ENCODE measurements at regions not wholly inside any gene's neighbourhood (a gene's known extent, or its start where the extent isn't known, plus 50 kb on each side); places are given as distances from the start of the nearest gene placed in this dataset.

DNA sequence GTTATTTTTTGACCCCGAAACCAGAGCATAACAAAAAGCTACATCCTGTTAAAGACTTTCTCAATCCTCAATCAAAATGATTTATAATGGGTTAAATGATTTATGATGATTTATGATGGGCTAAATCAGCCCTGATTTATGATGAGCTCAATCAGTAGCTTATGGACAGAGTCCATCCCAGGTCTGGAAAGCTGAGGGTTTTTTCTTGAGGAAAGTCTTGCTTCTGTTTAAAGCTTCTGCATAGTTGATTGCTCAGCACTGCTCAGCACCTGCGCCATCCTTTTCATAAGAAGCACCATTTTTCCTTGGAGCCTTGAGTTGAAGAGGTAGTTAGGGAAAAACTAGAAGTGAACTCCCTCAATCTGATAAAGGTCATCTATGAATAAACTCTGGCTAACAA lies 356.8 kb downstream of the CYRIA start:
- no peak for DNase-seq (ENCODE audit: low read depth)
- in situ Hi-C loops (cut with HindIII; ENCODE audit: low pct_unique_long_range_greater_than_20kb, low sequenced_read_pairs): no loop called here

DNA sequence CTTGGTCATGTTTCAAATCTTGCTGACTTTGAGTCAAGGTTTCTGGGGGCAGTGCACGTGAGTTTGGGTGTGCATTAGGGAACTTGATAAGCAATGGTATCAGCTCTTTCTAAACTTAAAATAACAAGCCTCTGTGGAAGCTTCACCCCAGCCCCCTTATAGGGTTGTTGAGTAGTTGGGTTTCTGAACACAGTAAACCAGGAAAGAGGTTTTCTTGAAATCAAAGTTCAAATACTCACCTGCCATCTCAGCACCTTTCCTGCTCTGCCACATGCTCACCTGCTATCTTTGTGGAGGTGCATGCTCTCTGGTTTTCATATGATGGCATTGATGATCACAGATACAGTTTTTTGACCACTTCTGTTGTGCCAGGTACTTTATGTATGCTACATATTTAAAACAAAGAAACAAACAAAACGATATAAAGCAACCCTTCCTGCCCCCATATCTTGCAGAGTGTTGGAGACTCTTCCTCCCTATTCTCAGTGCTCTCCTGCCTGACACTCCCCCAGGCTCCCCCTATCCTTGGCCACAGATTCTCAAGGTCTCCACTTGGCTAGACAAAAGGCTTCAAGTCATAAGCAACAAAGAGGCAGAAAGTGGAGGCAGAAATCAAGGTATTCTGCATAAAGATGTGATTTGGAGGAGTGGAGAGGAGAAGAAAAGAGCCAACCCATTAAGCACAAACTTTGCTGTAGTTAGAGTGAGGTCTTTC lies 360.6 kb downstream of the CYRIA start:
- DNase-seq (ENCODE audit: low read depth): no peak
- in situ Hi-C loops (cut with HindIII; ENCODE audit: low pct_unique_long_range_greater_than_20kb, low sequenced_read_pairs): no loop called here

- DNase-seq (ENCODE audit: low read depth): no peak
- in situ Hi-C loops (cut with HindIII; ENCODE audit: low pct_unique_long_range_greater_than_20kb, low sequenced_read_pairs): no loop called here
Observed at GRCh38 chr2:16303761-16304160, 361.9 kb downstream of the CYRIA start.

- DNase-seq (ENCODE audit: low read depth): no peak
- in situ Hi-C loops (cut with HindIII; ENCODE audit: low pct_unique_long_range_greater_than_20kb, low sequenced_read_pairs): no loop called here
Observed at GRCh38 chr2:16303273-16303577, 362.4 kb downstream of the CYRIA start.

GRCh38 chr2:16302431-16303272 lies 362.3 kb downstream of the MYCN start:
- no peak for DNase-seq (ENCODE audit: low read depth)
- in situ Hi-C loops (cut with HindIII; ENCODE audit: low pct_unique_long_range_greater_than_20kb, low sequenced_read_pairs): no loop called here

- in situ Hi-C loops (cut with HindIII; ENCODE audit: low pct_unique_long_range_greater_than_20kb, low sequenced_read_pairs): no loop called here
- no peak for DNase-seq (ENCODE audit: low read depth)
Observed at GRCh38 chr2:16301961-16302360, 361.6 kb downstream of the MYCN start.

GRCh38 chr2:16298866-16299265 lies 358.5 kb downstream of the MYCN start:
- no peak for DNase-seq (ENCODE audit: low read depth)
- in situ Hi-C loops (cut with HindIII; ENCODE audit: low pct_unique_long_range_greater_than_20kb, low sequenced_read_pairs): no loop called here

DNA sequence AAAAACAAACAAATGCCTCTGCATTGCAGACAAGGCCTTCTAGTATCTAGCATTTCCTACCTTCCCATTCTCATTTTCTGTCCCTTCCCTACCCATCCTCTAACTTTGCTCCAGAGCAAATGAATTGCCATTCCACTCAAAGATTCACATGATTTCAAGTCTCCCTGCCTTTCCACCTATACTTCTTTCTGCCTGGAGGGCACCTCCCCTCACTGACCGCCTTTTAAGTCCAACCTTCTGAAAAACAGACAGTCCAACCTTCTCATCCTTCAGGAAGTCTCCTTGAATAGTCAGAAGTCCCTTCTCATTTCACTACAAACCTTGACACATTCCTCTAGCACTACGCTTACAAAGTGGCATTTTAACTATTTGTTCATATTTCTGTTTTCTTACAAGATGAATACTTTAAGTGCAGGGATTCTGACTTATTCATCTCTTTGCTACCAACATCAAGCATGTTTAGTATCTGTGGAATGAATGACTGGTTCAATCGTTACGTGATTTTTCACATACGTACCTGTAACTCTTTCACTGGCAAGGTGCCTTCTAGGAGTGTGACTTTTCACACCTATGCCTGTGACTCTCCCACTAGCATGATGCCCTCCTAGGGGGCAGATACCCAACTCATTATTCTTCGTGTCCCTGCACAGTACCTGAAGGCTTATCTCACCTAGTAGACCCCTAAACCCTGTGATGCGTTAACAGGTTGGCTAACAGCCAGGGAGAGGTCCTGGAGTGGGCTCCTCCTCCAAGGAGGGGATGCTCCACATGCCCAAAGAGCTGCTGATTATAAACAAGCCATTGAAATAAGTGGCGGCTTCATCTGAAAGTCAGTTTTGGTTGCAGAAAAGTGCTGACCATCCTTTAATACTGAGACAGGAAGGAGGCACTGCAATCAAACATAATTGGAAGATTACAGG lies 356.2 kb downstream of the MYCN start:
- no peak for DNase-seq (ENCODE audit: low read depth)
- in situ Hi-C loops (cut with HindIII; ENCODE audit: low pct_unique_long_range_greater_than_20kb, low sequenced_read_pairs): no loop called here

DNA sequence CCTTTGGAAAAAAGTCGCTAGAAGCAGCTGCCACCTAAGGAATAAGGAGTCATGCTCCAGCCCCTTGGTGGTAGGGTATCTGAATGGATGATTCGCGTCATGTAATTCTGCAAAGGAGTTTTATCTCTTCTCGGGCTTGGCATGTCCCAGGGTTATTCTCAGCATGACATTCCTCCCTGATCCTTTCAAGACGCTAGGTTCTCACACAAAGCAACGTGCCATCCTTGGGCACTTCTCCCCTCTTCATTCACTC lies 355.6 kb downstream of the MYCN start:
- in situ Hi-C loops (cut with HindIII; ENCODE audit: low pct_unique_long_range_greater_than_20kb, low sequenced_read_pairs): no loop called here
- no peak for DNase-seq (ENCODE audit: low read depth)

- no peak for DNase-seq (ENCODE audit: low read depth)
- in situ Hi-C loops (cut with HindIII; ENCODE audit: low pct_unique_long_range_greater_than_20kb, low sequenced_read_pairs): no loop called here
Observed at GRCh38 chr2:16294791-16295190, 354.4 kb downstream of the MYCN start.

DNA sequence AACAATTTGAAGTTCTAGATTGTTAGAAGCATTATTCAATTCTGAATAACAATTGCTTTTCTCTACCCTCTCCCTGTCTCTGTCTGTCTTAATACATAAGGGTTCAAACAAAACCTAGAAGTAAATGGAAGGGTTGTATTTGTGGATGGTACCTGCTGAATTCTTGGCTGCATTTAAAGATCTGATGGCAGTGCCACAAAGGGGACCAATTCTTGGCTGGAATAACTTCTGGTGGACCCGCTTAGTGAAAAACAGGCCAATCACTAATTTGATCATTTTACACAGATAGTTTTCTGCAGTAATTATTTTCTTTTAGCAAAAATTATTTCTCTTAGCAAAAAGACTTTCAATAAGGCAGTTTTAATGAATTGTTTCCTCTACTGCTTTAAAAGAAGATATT lies 353.5 kb downstream of the MYCN start:
- in situ Hi-C loops (cut with HindIII; ENCODE audit: low pct_unique_long_range_greater_than_20kb, low sequenced_read_pairs): no loop called here
- no peak for DNase-seq (ENCODE audit: low read depth)

DNA sequence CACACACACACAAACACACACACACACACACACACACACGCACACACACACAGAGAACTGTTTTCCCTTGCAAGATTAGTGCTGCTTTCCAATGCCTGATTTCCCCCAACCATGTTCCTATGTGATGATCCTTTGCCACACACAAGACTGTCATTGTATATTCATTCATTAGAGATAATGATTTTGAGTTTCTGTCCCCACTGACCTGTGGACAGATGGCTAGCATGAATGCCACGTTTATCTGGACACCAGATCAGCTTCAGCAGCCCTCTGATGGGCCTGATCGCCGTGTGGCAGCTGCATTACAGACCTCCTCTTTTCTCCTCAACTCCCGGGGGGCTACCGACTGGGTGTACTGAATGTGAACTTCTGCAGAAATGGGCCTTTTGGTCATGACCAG lies 353.0 kb downstream of the MYCN start:
- in situ Hi-C loops (cut with HindIII; ENCODE audit: low pct_unique_long_range_greater_than_20kb, low sequenced_read_pairs): no loop called here
- no peak for DNase-seq (ENCODE audit: low read depth)

GRCh38 chr2:16291731-16292550 lies 351.6 kb downstream of the MYCN start:
- in situ Hi-C loops (cut with HindIII; ENCODE audit: low pct_unique_long_range_greater_than_20kb, low sequenced_read_pairs): no loop called here

DNA sequence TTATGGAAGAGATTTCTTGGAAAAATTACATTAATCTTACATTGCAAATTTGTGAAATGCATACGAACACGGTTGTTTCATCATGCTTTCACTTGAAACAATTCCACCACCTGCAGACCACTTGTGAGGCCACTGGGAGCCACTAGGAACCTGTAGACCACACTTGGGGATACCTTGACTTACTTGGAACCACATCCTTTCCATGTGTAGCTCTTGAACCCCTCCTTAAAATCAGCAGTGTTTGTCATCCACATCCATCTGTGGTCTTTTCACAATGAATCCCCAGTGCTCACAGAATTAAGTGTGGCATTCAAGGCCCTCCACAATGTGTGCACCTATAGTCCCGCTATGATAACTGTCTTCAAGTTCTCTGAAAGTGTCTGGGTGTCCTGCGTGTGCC lies 350.9 kb downstream of the MYCN start:
- in situ Hi-C loops (cut with HindIII; ENCODE audit: low pct_unique_long_range_greater_than_20kb, low sequenced_read_pairs): no loop called here
- no peak for DNase-seq (ENCODE audit: low read depth)

More at GRCh38 chr2:16291731-16292550, 351.6 kb downstream of the MYCN start:
- DNase-seq (ENCODE audit: low read depth): no peak

DNA sequence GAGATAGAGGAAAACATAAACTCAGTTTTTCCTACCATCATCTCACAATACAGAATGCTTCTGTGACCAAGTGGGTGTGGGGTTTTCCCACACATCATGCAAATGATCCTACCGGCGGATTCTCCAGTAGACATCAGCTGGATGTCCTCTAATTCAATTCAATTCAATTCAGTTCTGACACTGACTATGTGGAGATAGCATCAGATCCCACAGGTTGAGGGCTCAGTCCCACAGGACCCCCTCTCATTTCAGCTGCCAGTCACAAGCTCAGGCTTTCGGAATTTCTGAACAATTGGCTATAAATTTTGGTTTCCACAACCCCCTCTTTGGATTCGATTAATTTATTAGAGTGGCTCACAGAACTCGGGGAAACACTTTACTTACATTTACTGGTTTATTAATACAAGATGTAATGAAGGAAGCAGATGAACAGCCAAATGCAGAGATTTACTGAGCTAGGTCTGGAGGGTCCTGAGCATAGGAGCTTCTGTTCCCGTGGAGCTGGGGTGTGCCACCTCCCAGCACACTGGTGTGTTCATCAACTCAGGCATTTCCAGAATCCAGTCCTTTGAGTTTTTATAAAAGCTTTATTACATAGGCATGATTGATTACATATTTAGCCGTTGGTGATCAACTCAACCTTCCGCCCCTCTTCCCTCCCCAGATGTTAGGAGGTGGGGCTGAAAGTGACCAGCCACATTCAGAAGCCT lies 350.1 kb downstream of the MYCN start:
- in situ Hi-C loops (cut with HindIII; ENCODE audit: low pct_unique_long_range_greater_than_20kb, low sequenced_read_pairs): no loop called here
- DNase-seq (ENCODE audit: low read depth): no peak

DNA sequence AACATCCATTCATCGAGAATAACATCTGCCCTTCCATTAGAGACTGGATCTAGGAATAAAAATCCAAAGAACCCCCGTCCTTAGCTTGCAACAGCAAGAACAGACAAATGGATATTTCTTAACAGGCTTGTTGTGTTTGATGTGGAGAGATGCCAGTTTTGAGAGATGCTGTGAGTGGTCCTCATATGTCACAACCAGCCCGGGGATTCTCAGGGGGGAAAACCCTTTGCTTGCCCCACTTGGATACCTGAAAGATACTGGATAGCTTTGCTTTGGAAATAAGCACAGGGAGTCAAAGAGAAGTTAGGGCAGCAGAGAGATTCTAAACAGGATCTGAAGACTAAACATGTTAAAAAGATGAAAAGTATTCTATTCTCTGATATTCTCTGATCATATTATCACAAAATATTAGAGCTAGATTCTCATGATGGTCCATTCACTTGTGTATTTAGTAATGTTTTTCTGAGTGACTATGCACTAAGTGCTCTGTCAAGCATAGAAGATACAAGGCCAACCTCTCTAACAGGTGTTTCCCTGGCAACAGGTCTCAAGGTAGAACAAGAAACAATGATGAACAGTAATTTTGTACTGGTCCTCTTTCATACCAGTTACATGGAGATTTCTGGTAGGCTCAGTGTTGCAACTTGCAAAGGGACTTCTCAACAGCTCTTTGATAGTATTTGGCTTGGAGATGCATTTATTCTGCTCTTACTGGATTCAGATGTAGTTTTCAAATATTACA lies 348.2 kb downstream of the MYCN start:
- in situ Hi-C loops (cut with HindIII; ENCODE audit: low pct_unique_long_range_greater_than_20kb, low sequenced_read_pairs): no loop called here
- DNase-seq (ENCODE audit: low read depth): no peak

GRCh38 chr2:16287831-16288230 lies 347.5 kb downstream of the MYCN start:
- DNase-seq (ENCODE audit: low read depth): no peak
- in situ Hi-C loops (cut with HindIII; ENCODE audit: low pct_unique_long_range_greater_than_20kb, low sequenced_read_pairs): no loop called here
